ENCODE measurements at regions not wholly inside any gene's neighbourhood (a gene's known extent, or its start where the extent isn't known, plus 50 kb on each side); places are given as distances from the start of the nearest gene placed in this dataset.

DNA sequence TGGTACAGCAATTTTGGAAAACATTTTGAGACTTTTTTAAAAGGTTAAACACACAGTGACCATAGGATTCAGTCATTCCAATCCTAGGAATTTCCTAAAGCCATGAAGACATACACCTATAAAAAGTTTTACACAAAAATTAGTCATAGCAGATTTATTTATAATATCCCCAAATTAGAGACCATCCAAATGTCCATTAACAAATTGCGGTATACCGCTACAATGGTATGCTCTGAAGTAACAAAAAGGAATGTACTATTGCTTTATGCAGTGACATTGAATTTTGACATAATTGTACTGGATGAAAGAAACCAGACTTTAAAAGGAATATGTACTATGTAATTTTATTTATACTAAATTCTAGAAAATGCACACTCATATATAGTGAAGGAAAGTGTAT is 362.8 kb downstream of the HGF start:
- no peak overlapping the region for H3K27ac ChIP-seq (ENCODE audit: insufficient read depth, low read length)
- no peaks in the 10 kb centered on the region for H3K4me1 ChIP-seq (ENCODE audit: control insufficient read depth, extremely low read depth, insufficient read depth, low read length)
- TF ChIP-seq, protein P1, sequence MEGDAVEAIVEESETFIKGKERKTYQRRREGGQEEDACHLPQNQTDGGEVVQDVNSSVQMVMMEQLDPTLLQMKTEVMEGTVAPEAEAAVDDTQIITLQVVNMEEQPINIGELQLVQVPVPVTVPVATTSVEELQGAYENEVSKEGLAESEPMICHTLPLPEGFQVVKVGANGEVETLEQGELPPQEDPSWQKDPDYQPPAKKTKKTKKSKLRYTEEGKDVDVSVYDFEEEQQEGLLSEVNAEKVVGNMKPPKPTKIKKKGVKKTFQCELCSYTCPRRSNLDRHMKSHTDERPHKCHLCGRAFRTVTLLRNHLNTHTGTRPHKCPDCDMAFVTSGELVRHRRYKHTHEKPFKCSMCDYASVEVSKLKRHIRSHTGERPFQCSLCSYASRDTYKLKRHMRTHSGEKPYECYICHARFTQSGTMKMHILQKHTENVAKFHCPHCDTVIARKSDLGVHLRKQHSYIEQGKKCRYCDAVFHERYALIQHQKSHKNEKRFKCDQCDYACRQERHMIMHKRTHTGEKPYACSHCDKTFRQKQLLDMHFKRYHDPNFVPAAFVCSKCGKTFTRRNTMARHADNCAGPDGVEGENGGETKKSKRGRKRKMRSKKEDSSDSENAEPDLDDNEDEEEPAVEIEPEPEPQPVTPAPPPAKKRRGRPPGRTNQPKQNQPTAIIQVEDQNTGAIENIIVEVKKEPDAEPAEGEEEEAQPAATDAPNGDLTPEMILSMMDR (conservative IDR thresholded peaks at IDR 0.05 in 1 of 2, IDR thresholded peaks at IDR 0.05 in 1 of 2; ENCODE audit: low read depth in 1 of 2, low read length in 2 of 2): no peak
- TF ChIP-seq EZH2 (IDR thresholded peaks at IDR 0.05; ENCODE audit: low read length, missing control alignments): no peak
- no peak overlapping the region for H3K9ac ChIP-seq (ENCODE audit: insufficient read depth, low read length)
- H3K27me3 ChIP-seq (ENCODE audit: control insufficient read depth, insufficient read depth, low read length): no peaks in the 10 kb centered on the region
- peak in 1 of 2 donors; percentile 6 for DNase-seq (ENCODE audit: low read depth in 2 of 2)
- no peaks in the 10 kb centered on the region for H3K79me2 ChIP-seq (ENCODE audit: control insufficient read depth, insufficient read depth, low read length)
- H2AFZ ChIP-seq (ENCODE audit: low read length): no peak overlapping the region
- H3K36me3 ChIP-seq (ENCODE audit: control insufficient read depth, insufficient read depth, low read length): no peaks in the 10 kb centered on the region
- H3K4me3 ChIP-seq (replicated peaks in 1 of 4; ENCODE audit: control extremely low read depth in 1 of 4, insufficient read depth in 1 of 4, low read depth in 3 of 4, low read length in 4 of 4): no peak overlapping the region
- no peak overlapping the region for H3K4me2 ChIP-seq (ENCODE audit: extremely low read depth, insufficient read depth, low read length)
- H3K9me3 ChIP-seq (ENCODE audit: control insufficient read depth, insufficient read depth, low read depth, low read length): no peaks in the 10 kb centered on the region
- no peaks in the 10 kb centered on the region for H4K20me1 ChIP-seq (ENCODE audit: control insufficient read depth, extremely low read depth, insufficient read depth, low read length)

GRCh38 chr7:81404669-81405068 is 365.2 kb downstream of the HGF start:
- Histone ChIP-seq H3K4me1 (ENCODE audit: control insufficient read depth, extremely low read depth, insufficient read depth, low read length) (no peaks in the 10 kb centered on the region), H3K4me2 (ENCODE audit: extremely low read depth, insufficient read depth, low read length) (no peak overlapping the region), H2AFZ (ENCODE audit: low read length) (no peak overlapping the region), H3K4me3 (replicated peaks in 1 of 4; ENCODE audit: control extremely low read depth in 1 of 4, insufficient read depth in 1 of 4, low read depth in 3 of 4, low read length in 4 of 4) (no peak overlapping the region), H3K36me3 (ENCODE audit: control insufficient read depth, insufficient read depth, low read length) (no peaks in the 10 kb centered on the region), H3K27ac (ENCODE audit: insufficient read depth, low read length) (no peak overlapping the region), H4K20me1 (ENCODE audit: control insufficient read depth, extremely low read depth, insufficient read depth, low read length) (no peaks in the 10 kb centered on the region), H3K27me3 (ENCODE audit: control insufficient read depth, insufficient read depth, low read length) (no peaks in the 10 kb centered on the region), H3K9me3 (ENCODE audit: control insufficient read depth, insufficient read depth, low read depth, low read length) (no peaks in the 10 kb centered on the region), H3K9ac (ENCODE audit: insufficient read depth, low read length) (no peak overlapping the region), H3K79me2 (ENCODE audit: control insufficient read depth, insufficient read depth, low read length) (no peaks in the 10 kb centered on the region)
- TF ChIP-seq, protein P1 (conservative IDR thresholded peaks at IDR 0.05 in 1 of 2, IDR thresholded peaks at IDR 0.05 in 1 of 2; ENCODE audit: low read depth in 1 of 2, low read length in 2 of 2): no peak
- TF ChIP-seq EZH2 (IDR thresholded peaks at IDR 0.05; ENCODE audit: low read length, missing control alignments): no peak
- DNase-seq (ENCODE audit: low read depth in 2 of 2): no peak

GRCh38 chr7:81402227-81402626 is 367.6 kb downstream of the HGF start:
- H4K20me1 ChIP-seq (ENCODE audit: control insufficient read depth, extremely low read depth, insufficient read depth, low read length): no peaks in the 10 kb centered on the region
- no peak overlapping the region for H3K4me3 ChIP-seq (replicated peaks in 1 of 4; ENCODE audit: control extremely low read depth in 1 of 4, insufficient read depth in 1 of 4, low read depth in 3 of 4, low read length in 4 of 4)
- H2AFZ ChIP-seq (ENCODE audit: low read length): no peak overlapping the region
- H3K9me3 ChIP-seq (ENCODE audit: control insufficient read depth, insufficient read depth, low read depth, low read length): no peaks in the 10 kb centered on the region
- H3K27me3 ChIP-seq (ENCODE audit: control insufficient read depth, insufficient read depth, low read length): no peaks in the 10 kb centered on the region
- H3K27ac ChIP-seq (ENCODE audit: insufficient read depth, low read length): no peak overlapping the region
- H3K9ac ChIP-seq (ENCODE audit: insufficient read depth, low read length): no peak overlapping the region
- H3K79me2 ChIP-seq (ENCODE audit: control insufficient read depth, insufficient read depth, low read length): no peaks in the 10 kb centered on the region
- H3K36me3 ChIP-seq (ENCODE audit: control insufficient read depth, insufficient read depth, low read length): no peaks in the 10 kb centered on the region
- TF ChIP-seq, protein P1 (conservative IDR thresholded peaks at IDR 0.05 in 1 of 2, IDR thresholded peaks at IDR 0.05 in 1 of 2; ENCODE audit: low read depth in 1 of 2, low read length in 2 of 2): no peak
- no peak for TF ChIP-seq EZH2 (IDR thresholded peaks at IDR 0.05; ENCODE audit: low read length, missing control alignments)
- H3K4me2 ChIP-seq (ENCODE audit: extremely low read depth, insufficient read depth, low read length): no peak overlapping the region
- peak in 1 of 2 donors; percentile 54 for DNase-seq (ENCODE audit: low read depth in 2 of 2)
- H3K4me1 ChIP-seq (ENCODE audit: control insufficient read depth, extremely low read depth, insufficient read depth, low read length): no peaks in the 10 kb centered on the region

All from fibroblast of lung (primary cell).